BE2C (cell line): ENCODE measurements at regions not wholly inside any gene's neighbourhood (a gene's known extent, or its start where the extent isn't known, plus 50 kb on each side); places are given as distances from the start of the nearest gene placed in this dataset.
"Not testable (repeated sequence)": the region's sequence is repeated elsewhere in the genome, so short reads cannot be mapped to it uniquely, and the experiment has no call there.

Experiments used
- DNase-seq: peaks from one replicate; pipeline ENCODE4 v3.0.0-alpha.2; 2020
- H3K27me3 ChIP-seq: fragments of 250-450 bp; sonication (Bioruptor Pico); 2 replicates; pipeline ENCODE4 v1.5.1; 2020; ENCODE audit warnings: mild to moderate bottlenecking
- H3K36me3 ChIP-seq: fragments of 250-450 bp; sonication (Bioruptor Pico); 2 replicates; pipeline ENCODE4 v1.5.1; 2020; ENCODE audit warnings: mild to moderate bottlenecking
- H3K4me1 ChIP-seq: fragments of 250-450 bp; sonication (Bioruptor Pico); 2 replicates; pipeline ENCODE4 v1.5.1; 2020
- H3K4me3 ChIP-seq: 2 replicates; pipeline ENCODE4 v1.5.1; 2011; ENCODE audit warnings: low read depth, low read length
- H3K9me3 ChIP-seq: fragments of 250-450 bp; sonication (Bioruptor Pico); 2 replicates; pipeline ENCODE4 v1.5.1; 2020
- TF ChIP-seq, protein P1 (sequence below): IDR thresholded peaks from 2 replicates; pipeline ENCODE4 v1.5.1; 2012; ENCODE audit warnings: mild to moderate bottlenecking, low read depth, low read length

DNA sequence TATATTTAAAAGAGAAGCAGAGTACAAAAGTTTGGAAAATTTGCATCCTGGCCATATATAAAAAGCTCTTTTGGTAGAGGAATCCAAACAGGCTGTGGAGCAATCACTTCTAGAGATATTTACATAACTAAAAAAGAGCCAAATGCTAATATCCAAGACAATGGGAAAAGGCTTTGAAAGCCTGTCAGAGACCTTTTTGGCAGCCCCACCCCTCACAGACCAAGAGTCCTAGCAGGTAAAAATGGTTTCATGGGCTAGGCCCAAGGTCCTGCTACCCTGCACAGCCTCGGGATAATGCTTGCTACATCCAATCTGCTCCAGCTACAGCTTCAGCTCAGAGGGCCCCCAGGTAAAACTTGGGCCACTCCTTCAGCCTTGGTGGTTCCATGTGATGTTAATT, 430.2 kb upstream of the KCND2 start:
- H3K9me3 ChIP-seq = no peaks in the 10 kb centered on the region; the same call in 1 of the 2 replicates
- TF ChIP-seq, protein P1, sequence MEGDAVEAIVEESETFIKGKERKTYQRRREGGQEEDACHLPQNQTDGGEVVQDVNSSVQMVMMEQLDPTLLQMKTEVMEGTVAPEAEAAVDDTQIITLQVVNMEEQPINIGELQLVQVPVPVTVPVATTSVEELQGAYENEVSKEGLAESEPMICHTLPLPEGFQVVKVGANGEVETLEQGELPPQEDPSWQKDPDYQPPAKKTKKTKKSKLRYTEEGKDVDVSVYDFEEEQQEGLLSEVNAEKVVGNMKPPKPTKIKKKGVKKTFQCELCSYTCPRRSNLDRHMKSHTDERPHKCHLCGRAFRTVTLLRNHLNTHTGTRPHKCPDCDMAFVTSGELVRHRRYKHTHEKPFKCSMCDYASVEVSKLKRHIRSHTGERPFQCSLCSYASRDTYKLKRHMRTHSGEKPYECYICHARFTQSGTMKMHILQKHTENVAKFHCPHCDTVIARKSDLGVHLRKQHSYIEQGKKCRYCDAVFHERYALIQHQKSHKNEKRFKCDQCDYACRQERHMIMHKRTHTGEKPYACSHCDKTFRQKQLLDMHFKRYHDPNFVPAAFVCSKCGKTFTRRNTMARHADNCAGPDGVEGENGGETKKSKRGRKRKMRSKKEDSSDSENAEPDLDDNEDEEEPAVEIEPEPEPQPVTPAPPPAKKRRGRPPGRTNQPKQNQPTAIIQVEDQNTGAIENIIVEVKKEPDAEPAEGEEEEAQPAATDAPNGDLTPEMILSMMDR = no peak
- DNase-seq = no peak
- H3K4me1 ChIP-seq = no peaks in the 10 kb centered on the region
- H3K27me3 ChIP-seq = no peaks in the 10 kb centered on the region
- H3K36me3 ChIP-seq = no peaks in the 10 kb centered on the region
- no peak overlapping the region for H3K4me3 ChIP-seq

DNA sequence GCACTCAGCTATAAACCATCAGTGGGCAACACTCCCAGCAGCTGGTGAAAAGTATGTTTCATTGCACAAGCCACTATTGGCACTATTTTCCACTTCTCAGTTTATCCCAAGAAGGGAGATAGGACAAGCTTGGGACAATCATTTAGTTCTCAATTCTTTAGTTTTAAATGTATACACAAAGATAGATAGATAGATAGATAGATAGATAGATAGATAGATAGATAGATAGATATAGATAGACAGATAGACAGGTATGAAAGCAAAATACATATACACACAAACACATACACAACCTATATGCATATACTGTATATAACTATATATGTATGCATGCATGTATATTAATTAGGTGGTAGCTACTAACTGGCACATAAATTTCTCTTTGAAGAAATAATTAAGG, 411.6 kb upstream of the KCND2 start:
- no peak for DNase-seq
- Histone ChIP-seq H3K27me3 (no peaks in the 10 kb centered on the region), H3K36me3 (no peaks in the 10 kb centered on the region), H3K4me1 (no peaks in the 10 kb centered on the region), H3K9me3 (no peaks in the 10 kb centered on the region), H3K4me3 (no peak overlapping the region)
- TF ChIP-seq, protein P1 = no peak

DNA sequence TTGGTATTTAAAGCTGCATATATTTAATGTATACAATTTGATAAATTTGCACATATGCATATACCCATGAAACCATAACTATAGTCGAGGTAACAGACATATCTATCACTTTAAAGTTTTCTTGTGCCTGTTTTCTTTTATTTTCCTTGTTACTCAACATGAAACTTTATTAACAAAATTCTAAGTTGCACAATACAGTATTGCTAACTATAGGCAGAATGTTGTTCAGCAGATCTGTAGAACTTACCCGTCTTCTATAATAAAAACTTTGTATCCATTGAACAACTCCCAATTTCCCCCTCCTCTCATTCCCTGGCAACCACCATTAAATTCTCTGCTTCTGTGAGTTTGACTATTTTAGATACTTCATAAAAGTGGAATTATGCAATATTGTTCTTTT, 404.6 kb upstream of the KCND2 start:
- no peaks in the 10 kb centered on the region for H3K9me3 ChIP-seq
- H3K27me3 ChIP-seq = no peaks in the 10 kb centered on the region
- H3K4me3 ChIP-seq = no peak overlapping the region
- DNase-seq = no peak
- no peaks in the 10 kb centered on the region for H3K4me1 ChIP-seq
- H3K36me3 ChIP-seq = no peaks in the 10 kb centered on the region
- TF ChIP-seq, protein P1 = no peak

DNA sequence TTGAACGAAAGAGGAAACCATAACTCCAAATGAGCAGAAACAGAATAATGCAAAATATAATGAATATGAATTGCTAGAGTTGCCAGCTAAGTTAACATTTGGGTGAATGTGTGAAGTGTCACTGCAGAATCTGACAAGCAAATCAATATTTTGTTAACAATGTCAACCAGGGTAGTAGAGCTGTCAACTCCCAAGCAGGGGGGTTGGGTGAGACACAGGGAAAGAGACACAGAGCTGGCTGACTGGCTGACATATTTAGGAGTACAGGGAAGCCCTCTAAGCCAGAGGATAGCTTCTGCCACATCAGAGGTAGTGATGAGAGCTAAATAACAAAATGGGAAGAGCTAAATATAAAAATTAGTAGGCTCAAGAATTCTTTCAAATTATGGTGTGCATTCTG, 393.1 kb upstream of the KCND2 start:
- no peak overlapping the region for H3K4me3 ChIP-seq

DNA sequence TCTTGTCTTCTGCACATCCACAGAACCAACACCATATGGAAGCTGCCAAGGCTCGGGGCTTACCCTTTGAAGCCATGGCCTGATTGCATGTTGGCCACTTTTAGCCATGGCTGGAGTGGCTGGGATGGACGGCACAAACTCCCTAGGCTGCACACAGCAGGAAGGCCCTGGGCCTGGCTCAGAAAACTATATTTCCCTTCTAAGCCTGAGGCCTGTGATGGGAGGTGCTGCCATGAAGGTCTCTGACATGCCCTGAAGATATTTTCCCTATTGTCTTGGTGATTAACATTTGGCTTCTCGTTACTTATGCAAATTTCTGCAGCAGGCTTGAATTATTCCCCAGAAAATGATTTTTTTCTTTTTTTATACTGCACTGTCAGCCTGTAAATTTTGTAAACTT, 387.0 kb upstream of the KCND2 start:
- TF ChIP-seq, protein P1 = no peak
- H3K9me3 ChIP-seq = no peaks in the 10 kb centered on the region; the same call in 1 of the 2 replicates
- H3K36me3 ChIP-seq = no peaks in the 10 kb centered on the region
- no peak for DNase-seq
- H3K4me1 ChIP-seq = no peaks in the 10 kb centered on the region
- no peaks in the 10 kb centered on the region for H3K27me3 ChIP-seq
- no peak overlapping the region for H3K4me3 ChIP-seq

More for the DNA sequence above, 393.1 kb upstream of the KCND2 start:
- H3K9me3 ChIP-seq = no peaks in the 10 kb centered on the region
- no peaks in the 10 kb centered on the region for H3K36me3 ChIP-seq
- no peak for DNase-seq
- H3K4me1 ChIP-seq = no peaks in the 10 kb centered on the region
- no peaks in the 10 kb centered on the region for H3K27me3 ChIP-seq
- TF ChIP-seq, protein P1 = no peak

DNA sequence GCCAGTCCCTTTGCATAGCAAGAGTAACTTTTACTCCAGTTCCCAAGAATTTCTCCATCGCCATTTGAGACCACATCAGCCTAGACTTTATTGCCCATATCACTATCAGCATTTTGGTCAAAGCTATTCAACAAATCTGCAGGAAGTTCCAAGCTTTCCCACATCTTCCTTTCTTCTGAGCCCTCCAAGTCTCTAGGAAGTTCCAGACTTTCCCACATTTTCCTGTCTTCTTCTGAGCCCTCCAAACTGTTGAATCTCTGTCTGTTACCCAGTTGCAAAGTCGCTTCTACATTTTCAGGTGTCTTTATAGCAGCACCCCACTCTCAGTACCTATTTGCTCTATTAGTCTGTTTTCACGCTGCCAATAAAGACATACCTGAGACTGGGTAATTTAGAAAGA, 386.4 kb upstream of the KCND2 start:
- H3K4me3 ChIP-seq, H3K36me3 ChIP-seq, DNase-seq, H3K9me3 ChIP-seq, H3K4me1 ChIP-seq, H3K27me3 ChIP-seq: not testable (repeated sequence)

DNA sequence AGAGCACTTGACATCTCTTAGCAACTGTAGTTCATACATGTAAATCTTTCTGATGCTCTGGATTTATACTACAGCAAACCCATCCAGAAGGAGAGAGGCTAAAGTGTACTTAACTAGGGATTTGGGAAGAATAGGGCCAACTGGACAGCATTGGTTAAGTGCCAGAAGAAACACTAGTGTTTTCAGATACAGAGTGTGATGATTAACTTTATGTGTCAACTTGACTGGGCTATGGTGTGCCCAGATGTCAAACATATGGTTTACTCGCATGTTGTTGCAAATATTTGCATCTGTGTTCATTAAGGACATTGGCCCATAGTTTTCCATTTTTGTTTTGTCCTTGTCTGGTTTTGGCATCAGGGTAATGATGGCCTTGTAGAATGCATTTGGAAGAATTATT, 384.7 kb upstream of the KCND2 start:
- no peak for DNase-seq
- H3K9me3 ChIP-seq = no peaks in the 10 kb centered on the region; the same call in 1 of the 2 replicates
- no peak overlapping the region for H3K4me3 ChIP-seq
- no peaks in the 10 kb centered on the region for H3K36me3 ChIP-seq
- TF ChIP-seq, protein P1 = no peak
- no peaks in the 10 kb centered on the region for H3K27me3 ChIP-seq
- H3K4me1 ChIP-seq = no peaks in the 10 kb centered on the region
